ENCODE measurements at regions not wholly inside any gene's neighbourhood (a gene's known extent, or its start where the extent isn't known, plus 50 kb on each side); places are given as distances from the start of the nearest gene placed in this dataset.

DNA sequence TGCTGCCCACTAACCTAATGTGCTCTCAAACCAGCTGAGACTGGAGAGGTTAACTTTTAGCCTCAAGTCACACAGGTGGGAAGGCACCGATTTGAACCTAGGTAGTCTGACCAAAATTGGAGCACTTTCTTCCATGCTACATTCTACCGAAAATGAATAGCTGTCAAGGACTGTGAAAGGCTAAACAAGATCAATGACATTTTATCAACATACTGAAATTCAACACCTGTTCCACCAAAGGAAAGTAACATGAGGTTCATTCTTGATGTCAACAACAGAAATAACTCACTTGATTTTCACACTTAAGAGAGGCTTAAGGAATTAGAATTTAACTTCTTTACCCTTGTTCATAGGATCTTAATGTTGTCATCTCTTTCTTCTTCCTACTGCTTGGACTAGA, 284.4 kb upstream of the MON1B start:
- no peak overlapping the region for H3K4me3 ChIP-seq (ENCODE audit: low read depth, low read length)
- TF ChIP-seq, protein P1, sequence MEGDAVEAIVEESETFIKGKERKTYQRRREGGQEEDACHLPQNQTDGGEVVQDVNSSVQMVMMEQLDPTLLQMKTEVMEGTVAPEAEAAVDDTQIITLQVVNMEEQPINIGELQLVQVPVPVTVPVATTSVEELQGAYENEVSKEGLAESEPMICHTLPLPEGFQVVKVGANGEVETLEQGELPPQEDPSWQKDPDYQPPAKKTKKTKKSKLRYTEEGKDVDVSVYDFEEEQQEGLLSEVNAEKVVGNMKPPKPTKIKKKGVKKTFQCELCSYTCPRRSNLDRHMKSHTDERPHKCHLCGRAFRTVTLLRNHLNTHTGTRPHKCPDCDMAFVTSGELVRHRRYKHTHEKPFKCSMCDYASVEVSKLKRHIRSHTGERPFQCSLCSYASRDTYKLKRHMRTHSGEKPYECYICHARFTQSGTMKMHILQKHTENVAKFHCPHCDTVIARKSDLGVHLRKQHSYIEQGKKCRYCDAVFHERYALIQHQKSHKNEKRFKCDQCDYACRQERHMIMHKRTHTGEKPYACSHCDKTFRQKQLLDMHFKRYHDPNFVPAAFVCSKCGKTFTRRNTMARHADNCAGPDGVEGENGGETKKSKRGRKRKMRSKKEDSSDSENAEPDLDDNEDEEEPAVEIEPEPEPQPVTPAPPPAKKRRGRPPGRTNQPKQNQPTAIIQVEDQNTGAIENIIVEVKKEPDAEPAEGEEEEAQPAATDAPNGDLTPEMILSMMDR (IDR thresholded peaks at IDR 0.05; ENCODE audit: insufficient read depth, low read depth, low read length, missing control alignments) = no peak
- no peak for DNase-seq (ENCODE audit: low read depth)

DNA sequence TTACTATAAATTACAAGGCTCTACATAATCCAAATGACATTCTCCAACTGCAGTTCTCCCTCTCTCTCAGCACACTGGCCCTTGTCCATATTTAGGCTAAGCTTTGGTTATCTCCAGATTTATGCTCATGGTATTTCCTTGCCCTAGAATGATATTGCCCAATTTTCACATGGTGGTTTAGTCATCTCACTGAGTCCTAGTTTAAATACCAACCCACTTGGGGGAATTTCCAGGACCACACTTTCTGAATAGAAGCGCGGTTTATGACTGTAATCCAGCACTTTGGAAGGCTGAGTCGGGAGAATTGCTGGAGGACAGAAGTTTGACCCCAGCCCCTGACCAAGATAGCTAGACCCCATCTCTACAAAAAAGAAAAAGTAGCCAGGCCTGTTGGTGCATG, 280.1 kb upstream of the MON1B start:
- H3K4me3 ChIP-seq (ENCODE audit: low read depth, low read length) = no peak overlapping the region
- no peak for DNase-seq (ENCODE audit: low read depth)
- TF ChIP-seq, protein P1 (IDR thresholded peaks at IDR 0.05; ENCODE audit: insufficient read depth, low read depth, low read length, missing control alignments) = no peak

- TF ChIP-seq, protein P1 (IDR thresholded peaks at IDR 0.05; ENCODE audit: insufficient read depth, low read depth, low read length, missing control alignments) = no peak
- DNase-seq (ENCODE audit: low read depth) = no peak
- no peak overlapping the region for H3K4me3 ChIP-seq (ENCODE audit: low read depth, low read length)
Measured at GRCh38 chr16:76913046-76913445, 277.9 kb upstream of the MON1B start.

DNA sequence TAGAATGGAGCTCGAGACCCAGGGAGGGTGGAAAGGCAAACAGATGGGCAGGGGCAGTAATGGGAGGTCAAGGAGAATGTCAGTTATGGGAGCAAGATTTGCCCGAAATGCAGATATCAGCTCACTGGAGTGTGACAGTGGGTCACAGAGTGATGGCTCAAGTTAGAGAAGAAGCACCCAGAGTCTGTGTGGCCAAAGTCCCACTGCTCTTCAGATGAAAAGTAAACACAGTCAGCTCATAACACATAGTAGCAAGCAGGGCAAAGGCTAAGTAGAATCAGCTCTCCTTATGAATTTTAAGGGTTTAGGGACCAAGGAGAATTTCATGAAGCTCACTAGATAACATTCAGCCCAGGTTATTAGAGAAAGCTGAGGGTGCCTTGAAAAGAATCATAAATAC, 264.9 kb upstream of the MON1B start:
- TF ChIP-seq, protein P1 (IDR thresholded peaks at IDR 0.05; ENCODE audit: insufficient read depth, low read depth, low read length, missing control alignments) = no peak
- H3K4me3 ChIP-seq (ENCODE audit: low read depth, low read length) = no peak overlapping the region
- no peak for DNase-seq (ENCODE audit: low read depth)

DNA sequence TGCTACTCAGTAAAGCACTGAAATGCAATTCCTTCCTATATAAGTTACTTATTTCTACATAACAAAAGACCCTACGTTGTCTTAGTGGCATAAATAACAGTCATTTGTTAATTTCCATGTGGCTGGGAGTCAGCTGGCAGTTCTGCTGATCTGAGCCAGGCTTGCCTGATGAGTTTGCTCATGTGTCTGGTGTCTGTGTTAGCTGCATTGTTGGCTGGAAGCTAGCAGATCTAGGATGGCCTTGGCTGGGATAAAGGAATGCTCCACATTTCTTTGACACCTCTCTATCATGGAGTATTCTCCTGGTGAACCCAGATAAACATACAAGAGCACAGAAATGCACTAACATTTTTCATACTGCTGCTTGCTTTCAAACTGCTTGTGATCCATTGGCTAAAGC, 264.4 kb upstream of the MON1B start:
- H3K4me3 ChIP-seq (ENCODE audit: low read depth, low read length) = no peak overlapping the region
- DNase-seq (ENCODE audit: low read depth) = no peak
- TF ChIP-seq, protein P1 (IDR thresholded peaks at IDR 0.05; ENCODE audit: insufficient read depth, low read depth, low read length, missing control alignments) = no peak

- TF ChIP-seq, protein P1 (IDR thresholded peaks at IDR 0.05; ENCODE audit: insufficient read depth, low read depth, low read length, missing control alignments) = no peak
- no peak overlapping the region for H3K4me3 ChIP-seq (ENCODE audit: low read depth, low read length)
- DNase-seq (ENCODE audit: low read depth) = no peak
Measured at GRCh38 chr16:76931186-76931585, 259.8 kb upstream of the MON1B start.

GRCh38 chr16:76932541-76933211, 258.3 kb upstream of the MON1B start:
- TF ChIP-seq, protein P1 (IDR thresholded peaks at IDR 0.05; ENCODE audit: insufficient read depth, low read depth, low read length, missing control alignments) = no peak
- no peak overlapping the region for H3K4me3 ChIP-seq (ENCODE audit: low read depth, low read length)
- DNase-seq (ENCODE audit: low read depth) = peak; percentile 2
